HCT116 (cell line): ENCODE measurements at regions not wholly inside any gene's neighbourhood (a gene's known extent, or its start where the extent isn't known, plus 50 kb on each side); places are given as distances from the start of the nearest gene placed in this dataset.

Experiments used
- ATAC-seq: fragments of 200-7000 bp; cut with Tn5 transposase; 2 replicates; pipeline ENCODE4 v1.9.1; 2020; ENCODE audit warnings: mild to moderate bottlenecking, moderate library complexity
- BruUV-seq: library from RNA; stranded (reverse); fragments of 400-500 nt; replicated peaks from 2 replicates; lab custom pipeline; 2021; lab: Mats Ljungman, UMichigan
- CTCF ChIA-PET: fragments of 300-600 bp; sonication (Branson Sonifier 250); formaldehyde crosslinking; loops from one replicate; lab custom pipeline; 2021; ENCODE audit warnings: antibody characterized with exemption; lab: Charles Lee
- POLR2A ChIA-PET: fragments of 300-600, 350-600 bp; sonication (Branson Sonifier 250); formaldehyde crosslinking; loops from one replicate; lab custom pipeline; 2021; ENCODE audit warnings: antibody characterized with exemption; lab: Charles Lee
- RAD21 ChIA-PET, 2 experiments: fragments of 300-600 bp; sonication (Branson Sonifier 250); formaldehyde crosslinking; loops; one replicate each; lab custom pipeline; 2023; ENCODE audit warnings: low total read pairs in 2 of 2; ENCODE audit not compliant: uncharacterized antibody in 2 of 2, unreplicated experiment in 2 of 2, low non-redundant PET in 1 of 2; lab: Charles Lee
- DNase-seq: peaks from one replicate; pipeline ENCODE4 v3.0.0-alpha.2; 2010; ENCODE audit warnings: low read depth, low spot score
- H2AFZ ChIP-seq: fragments of 200-600 bp; shearing (Covaris generic), sonication (generic); 2 replicates; pipeline ENCODE4 v1.6.1; 2017; ENCODE audit warnings: low read depth, mixed run types, mixed read lengths, antibody characterized with exemption, low read length; ENCODE audit not compliant: poor library complexity, severe bottlenecking
- H3K27ac ChIP-seq: 2 replicates; pipeline ENCODE4 v1.5.1; 2012; ENCODE audit warnings: low read depth, low read length
- H3K27me3 ChIP-seq: fragments of 200-600 bp; sonication (generic); 2 replicates; pipeline ENCODE4 v1.6.1; 2016; ENCODE audit warnings: mixed run types, low read length, mixed read lengths; ENCODE audit not compliant: insufficient read depth
- H3K36me3 ChIP-seq, 2 experiments: fragments of 200-500 bp in 1 of 2; fragments of 200-600 bp in 1 of 2; sonication (Bioruptor generic) in 1 of 2; sonication (generic) in 1 of 2; 2 replicates each; pipeline versions ENCODE4 v1.5.1 to v1.6.1; 2014 to 2016; ENCODE audit warnings: low read length in 2 of 2, inconsistent platforms in 1 of 2, mixed read lengths in 1 of 2, mixed run types in 1 of 2; ENCODE audit not compliant: insufficient read depth in 2 of 2, control insufficient read depth in 1 of 2
- H3K4me1 ChIP-seq, 2 experiments: fragments of 200-600 bp in 1 of 2; sonication (generic) in 1 of 2; 2 replicates each; pipeline versions ENCODE4 v1.5.1 to v1.6.1; 2012 to 2017; ENCODE audit warnings: low read length in 2 of 2, inconsistent platforms in 1 of 2, mild to moderate bottlenecking in 1 of 2, mixed read lengths in 1 of 2, mixed run types in 1 of 2, moderate library complexity in 1 of 2; ENCODE audit not compliant: insufficient read depth in 2 of 2, control insufficient read depth in 1 of 2
- H3K4me2 ChIP-seq: fragments of 200-600 bp; sonication (generic); 2 replicates; pipeline ENCODE4 v1.6.1; 2017; ENCODE audit warnings: mixed run types, low read length, mixed read lengths
- H3K4me3 ChIP-seq, 2 experiments: fragments of 200-600 bp in 1 of 2; sonication (generic) in 1 of 2; replicated peaks in 1 of 2; 2 replicates each; pipeline ENCODE4 v1.5.1; 2011 to 2016; ENCODE audit warnings: low read length in 2 of 2, control low read depth in 1 of 2, low read depth in 1 of 2, mild to moderate bottlenecking in 1 of 2, mixed read lengths in 1 of 2, mixed run types in 1 of 2
- H3K79me2 ChIP-seq: fragments of 200-600 bp; sonication (generic); 2 replicates; pipeline ENCODE4 v1.6.1; 2017; ENCODE audit warnings: mild to moderate bottlenecking, mixed run types, low read length, moderate library complexity, mixed read lengths; ENCODE audit not compliant: insufficient read depth
- H3K9ac ChIP-seq: fragments of 200-600 bp; sonication (generic); 2 replicates; pipeline ENCODE4 v1.6.1; 2016; ENCODE audit warnings: low read length, mixed read lengths
- H3K9me2 ChIP-seq: fragments of 200-600 bp; sonication (generic), shearing (Covaris generic); 2 replicates; pipeline ENCODE4 v1.6.1; 2017; ENCODE audit warnings: mixed run types, mild to moderate bottlenecking, moderate library complexity; ENCODE audit not compliant: insufficient read depth
- H3K9me3 ChIP-seq, 2 experiments: fragments of 200-500 bp in 1 of 2; fragments of 200-600 bp in 1 of 2; sonication (Bioruptor generic) in 1 of 2; sonication (generic) in 1 of 2; 2 replicates each; pipeline ENCODE4 v1.6.1; 2014 to 2017; ENCODE audit warnings: low read length in 2 of 2, mixed read lengths in 2 of 2, inconsistent platforms in 1 of 2, low read depth in 1 of 2, mild to moderate bottlenecking in 1 of 2, mixed run types in 1 of 2, moderate library complexity in 1 of 2; ENCODE audit not compliant: control insufficient read depth in 1 of 2, insufficient read depth in 1 of 2
- H4K20me1 ChIP-seq: fragments of 200-600 bp; sonication (generic), shearing (Covaris generic); 2 replicates; pipeline ENCODE4 v1.6.1; 2017; ENCODE audit warnings: mixed run types, mild to moderate bottlenecking, moderate library complexity; ENCODE audit not compliant: insufficient read depth
- CBX3 ChIP-seq: IDR thresholded peaks from 2 replicates; pipeline ENCODE4 v1.6.1; 2012; ENCODE audit warnings: low read depth
- CEBPB ChIP-seq: IDR thresholded peaks from 2 replicates; pipeline ENCODE4 v1.6.1; 2012; ENCODE audit warnings: low read depth
- EGR1 ChIP-seq: IDR thresholded peaks from 2 replicates; pipeline ENCODE4 v1.6.1; 2012; ENCODE audit warnings: low read depth
- EZH2phosphoT487 ChIP-seq: fragments of 200-600 bp; IDR thresholded peaks from 2 replicates; pipeline ENCODE4 v1.6.1; 2018; ENCODE audit warnings: antibody characterized with exemption, borderline replicate concordance
- FOSL1 ChIP-seq: IDR thresholded peaks from 2 replicates; pipeline ENCODE4 v1.6.1; 2012; ENCODE audit warnings: low read depth
- JUND ChIP-seq: IDR thresholded peaks from 2 replicates; pipeline ENCODE4 v1.6.1; 2012
- MAX ChIP-seq: IDR thresholded peaks from 2 replicates; pipeline ENCODE4 v1.6.1; 2012
- POLR2A ChIP-seq: IDR thresholded peaks from 2 replicates; pipeline ENCODE4 v1.7.0; 2011; ENCODE audit warnings: borderline replicate concordance; ENCODE audit not compliant: insufficient read depth, insufficient read length; ENCODE audit errors: extremely low read depth
- RAD21 ChIP-seq: IDR thresholded peaks from 2 replicates; pipeline ENCODE4 v1.6.1; 2012; ENCODE audit warnings: low read depth, mild to moderate bottlenecking
- SIN3A ChIP-seq: IDR thresholded peaks from 2 replicates; pipeline ENCODE4 v1.6.1; 2012; ENCODE audit warnings: low read depth
- SP1 ChIP-seq: IDR thresholded peaks from 2 replicates; pipeline ENCODE4 v1.6.1; 2012; ENCODE audit warnings: low read depth
- SRF ChIP-seq: IDR thresholded peaks from 2 replicates; pipeline ENCODE4 v1.6.1; 2012; ENCODE audit warnings: low read depth
- TCF7L2 ChIP-seq: IDR thresholded peaks from 2 replicates; pipeline ENCODE4 v1.7.0; 2011; ENCODE audit warnings: borderline replicate concordance, inconsistent platforms; ENCODE audit not compliant: insufficient read depth, insufficient read length; ENCODE audit errors: extremely low read depth
- YY1 ChIP-seq: IDR thresholded peaks from 2 replicates; pipeline ENCODE4 v1.6.1; 2011; ENCODE audit warnings: low read length, low read depth, moderate library complexity, mild to moderate bottlenecking; ENCODE audit not compliant: insufficient replicate concordance; ENCODE audit errors: extremely low read depth
- ZBTB33 ChIP-seq: IDR thresholded peaks from 2 replicates; pipeline ENCODE4 v1.6.1; 2011; ENCODE audit warnings: mild to moderate bottlenecking, low read length, moderate library complexity; ENCODE audit not compliant: insufficient replicate concordance; ENCODE audit errors: extremely low read depth
- ZNF274 ChIP-seq: fragments of 200-500 bp; sonication (Bioruptor generic); IDR thresholded peaks from 2 replicates; pipeline ENCODE4 v1.6.1; 2014; ENCODE audit warnings: mild to moderate bottlenecking, low read depth, low read length, inconsistent platforms
- intact Hi-C: fragments of 100-400 bp; cut with micrococcal nuclease; formaldehyde crosslinking; loops from 2 replicates; pipeline ENCODE4 v1.10.0; 2022

GRCh38 chr12:96104566-96104965 is 69.2 kb upstream of the LTA4H start:
- H3K9ac ChIP-seq, result no peak overlapping the region
- BruUV-seq, result no TSS peak
- POLR2A ChIA-PET, result no interaction called here

More at GRCh38 chr12:96104566-96104965, 69.2 kb upstream of the LTA4H start:
- no peak overlapping the region for H3K27ac ChIP-seq
- no peaks in the 10 kb centered on the region for H3K36me3 ChIP-seq
- no peaks in the 10 kb centered on the region for H3K9me3 ChIP-seq
- TF ChIP-seq JUND (no peak), EZH2phosphoT487 (no peak), SP1 (no peak), EGR1 (no peak), RAD21 (no peak), YY1 (no peak), MAX (no peak), CEBPB (no peak), ZBTB33 (no peak), FOSL1 (no peak), SRF (no peak), ZNF274 (no peak), SIN3A (no peak), CBX3 (no peak), POLR2A (no peak), TCF7L2 (no peak)
- H3K9me2 ChIP-seq, result no peaks in the 10 kb centered on the region
- ChIA-PET RAD21 (no interaction called here), CTCF (no interaction called here)
- no peak overlapping the region for H3K4me2 ChIP-seq
- peaks cover 0 to 5% of the 10 kb centered on the region in 2 experiments; a peak in 1 of 4 replicates for H3K4me1 ChIP-seq
- H4K20me1 ChIP-seq, result no peaks in the 10 kb centered on the region
- no peaks in the 10 kb centered on the region for H3K79me2 ChIP-seq
- intact Hi-C loops, result no loop called here
- ATAC-seq (no peak), DNase-seq (no peak)
- no peak overlapping the region for H3K4me3 ChIP-seq
- H2AFZ ChIP-seq, result no peak overlapping the region
- H3K27me3 ChIP-seq, result no peaks in the 10 kb centered on the region
